Daoy (cell line): ENCODE measurements at regions not wholly inside any gene's neighbourhood (a gene's known extent, or its start where the extent isn't known, plus 50 kb on each side); places are given as distances from the start of the nearest gene placed in this dataset.
A peak's percentile ranks its signal among the peaks of the same experiment; 100 is the strongest.

ENCODE experiments used
- DNase-seq: peaks from one replicate; pipeline ENCODE4 v3.0.0-alpha.2; 2015; ENCODE audit warnings: low read depth

DNA sequence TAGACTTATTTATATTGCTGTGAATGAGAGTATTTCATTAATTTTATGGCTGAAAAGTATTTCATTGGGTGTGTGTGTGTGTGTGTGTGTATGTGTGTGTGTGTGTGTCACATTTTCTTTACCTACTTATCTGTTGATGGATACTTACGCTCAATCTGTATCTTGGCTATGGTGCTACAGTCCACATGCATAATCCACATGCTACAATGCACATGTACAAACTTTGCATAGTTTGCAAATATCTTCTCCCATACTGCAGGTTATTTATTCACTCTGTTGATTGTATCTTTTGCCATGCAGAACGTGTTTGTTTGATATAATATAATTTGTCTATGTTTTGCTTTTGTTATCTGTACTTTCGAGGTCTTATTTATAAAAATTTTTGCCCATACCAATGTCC, 167.8 kb downstream of the RAB28 start:
- DNase-seq, result no peak

DNA sequence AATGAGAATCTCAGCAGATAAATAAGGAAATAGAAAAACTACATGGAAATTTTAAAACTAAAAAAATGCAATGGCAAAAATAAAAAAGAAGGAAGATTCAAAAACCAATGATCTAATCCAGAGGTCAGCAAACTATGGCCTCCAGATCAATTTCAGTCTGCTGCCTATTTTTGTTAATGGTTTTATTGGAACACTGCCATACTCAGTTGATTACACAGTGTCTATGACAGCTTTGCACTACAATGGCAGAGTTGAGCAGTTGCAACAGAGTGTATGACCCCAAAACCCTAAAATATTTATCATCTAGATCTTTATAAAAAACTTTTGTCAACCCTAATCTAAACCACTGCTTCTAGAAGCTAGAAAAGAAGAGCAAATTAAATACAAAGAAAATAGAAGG, 170.3 kb downstream of the RAB28 start:
- no peak for DNase-seq

DNA sequence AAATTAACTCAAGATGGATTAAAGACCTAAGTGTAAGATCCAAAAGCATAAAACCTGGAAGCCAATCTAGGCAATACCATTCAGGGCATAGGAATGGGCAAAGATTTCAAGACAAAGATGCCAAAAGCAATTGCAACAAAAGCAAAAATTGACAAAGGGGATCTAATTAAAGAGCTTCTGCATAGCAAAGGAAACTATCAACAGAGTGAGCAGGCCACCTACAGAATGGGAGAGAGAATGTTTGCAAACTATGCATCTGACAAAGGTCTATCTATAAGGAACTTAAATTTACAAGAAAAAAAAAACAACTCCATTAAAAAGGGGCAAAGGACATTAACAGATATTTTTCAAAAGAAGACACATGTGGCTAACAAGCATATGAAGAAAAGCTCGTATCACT, 171.9 kb downstream of the RAB28 start:
- DNase-seq, result no peak

DNA sequence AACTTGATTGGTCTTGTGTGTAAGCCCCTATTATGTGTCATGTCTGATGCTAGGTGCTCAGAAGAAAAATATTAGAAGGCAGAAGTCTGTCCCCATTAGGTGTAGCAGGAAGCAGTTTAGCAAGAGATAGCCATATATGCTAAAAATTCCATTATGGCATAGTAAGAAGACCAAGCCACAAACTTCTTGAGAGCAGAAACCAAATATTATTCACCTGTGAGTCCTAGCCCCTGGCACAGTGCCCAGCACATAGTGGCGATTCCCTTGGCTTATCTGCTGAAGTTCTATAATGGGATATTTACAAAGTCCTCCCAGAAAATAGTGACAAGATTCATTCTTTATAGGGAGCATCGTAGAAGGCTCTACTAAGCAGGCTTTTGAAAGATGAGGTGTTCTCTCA, 174.4 kb downstream of the RAB28 start:
- DNase-seq, result peak; percentile 24

DNA sequence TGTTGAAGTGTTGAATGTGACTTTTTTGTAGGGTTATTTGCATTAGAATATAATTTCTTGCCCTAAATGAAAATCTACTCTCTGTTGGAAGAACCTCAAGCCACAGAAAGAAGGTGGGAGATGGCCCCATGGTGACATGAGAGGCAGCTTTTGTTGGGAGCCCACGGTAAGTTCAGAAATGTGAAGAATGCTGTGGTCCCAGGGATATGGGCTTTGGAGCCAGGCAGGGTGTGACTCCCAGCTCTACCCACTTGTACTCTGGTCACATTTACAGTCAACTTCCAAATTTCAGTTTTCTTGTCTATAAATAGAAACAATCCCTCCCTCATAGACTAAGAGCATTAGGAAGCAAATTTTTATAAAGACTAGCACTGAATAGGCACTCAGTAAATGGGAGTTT, 177.8 kb downstream of the RAB28 start:
- no peak for DNase-seq

DNA sequence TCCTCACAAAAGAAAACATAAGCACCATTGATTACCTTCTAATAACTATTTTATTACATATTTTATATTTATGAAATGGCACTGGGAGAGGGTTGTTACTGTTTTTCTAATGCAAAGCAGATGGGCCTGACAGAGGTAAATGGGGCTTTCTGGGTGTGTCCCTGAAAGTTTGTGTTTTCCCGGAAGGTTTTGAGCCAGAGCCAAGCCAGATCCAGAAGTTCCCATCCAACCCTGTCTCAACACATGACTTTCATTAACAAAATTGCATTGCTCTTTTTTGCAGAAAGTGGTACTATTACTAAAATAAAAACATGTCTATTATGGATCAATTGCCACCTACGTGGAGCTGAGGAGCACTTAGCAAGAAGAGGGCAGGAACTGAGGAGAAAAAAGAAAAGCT, 181.3 kb downstream of the RAB28 start:
- no peak for DNase-seq

DNA sequence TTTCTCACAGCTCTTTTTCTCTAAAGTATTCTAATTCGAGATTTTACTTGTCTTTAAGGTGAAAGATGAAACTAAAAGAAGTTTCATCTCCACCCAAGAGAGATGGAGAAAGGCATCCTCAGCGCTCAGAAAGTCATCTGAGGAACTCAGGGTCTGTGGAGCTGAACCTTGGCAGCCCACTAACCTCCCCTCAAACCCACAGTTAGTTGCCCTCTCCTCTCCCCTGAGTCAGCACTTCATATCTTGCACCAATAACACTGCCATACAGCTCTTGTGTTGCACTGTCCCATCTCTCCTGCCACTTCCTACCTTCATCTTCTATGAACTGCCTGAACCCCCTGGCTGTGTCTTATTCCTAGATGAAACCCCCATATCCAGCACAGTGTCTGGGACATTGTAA, 184.8 kb downstream of the RAB28 start:
- DNase-seq, result no peak

DNA sequence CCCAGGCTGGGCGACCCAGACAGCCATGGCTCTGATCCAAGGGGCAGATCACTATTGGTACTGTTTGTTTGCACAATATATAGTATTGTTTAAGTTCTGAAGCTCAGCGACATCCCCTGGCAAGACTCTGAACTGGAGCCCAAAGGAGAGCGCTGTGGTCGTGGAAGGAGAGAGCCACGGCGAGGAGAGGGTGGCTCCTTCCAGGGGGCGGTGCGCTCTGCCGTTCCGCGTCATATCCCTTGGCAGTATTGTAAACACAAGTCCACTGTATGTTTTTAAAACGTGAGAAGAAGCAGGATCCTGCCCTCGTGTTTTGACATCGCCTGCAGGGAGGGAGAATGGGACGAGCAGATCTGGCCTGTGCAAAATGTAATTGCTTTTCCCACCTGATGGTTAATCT, 185.5 kb downstream of the RAB28 start:
- DNase-seq, result no peak

DNA sequence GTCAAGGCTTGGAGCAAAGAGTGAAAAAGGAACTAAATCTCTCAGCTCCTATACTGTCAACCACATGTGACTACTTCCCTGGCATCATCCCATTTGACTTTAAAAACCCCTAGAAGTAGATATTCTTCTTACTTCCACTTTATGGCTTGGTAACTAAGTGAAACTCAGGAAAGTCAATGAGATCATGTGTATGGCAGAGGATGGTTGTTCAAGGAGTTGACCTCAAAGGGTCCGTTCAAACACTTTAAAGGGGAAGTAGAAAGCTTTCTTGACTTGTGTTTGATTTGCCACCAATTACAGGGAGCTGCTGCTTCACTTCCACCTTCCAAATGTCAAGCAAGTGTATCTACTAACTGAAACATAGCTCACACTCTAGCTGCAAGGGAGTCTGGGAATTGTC, 187.2 kb downstream of the RAB28 start:
- no peak for DNase-seq

DNA sequence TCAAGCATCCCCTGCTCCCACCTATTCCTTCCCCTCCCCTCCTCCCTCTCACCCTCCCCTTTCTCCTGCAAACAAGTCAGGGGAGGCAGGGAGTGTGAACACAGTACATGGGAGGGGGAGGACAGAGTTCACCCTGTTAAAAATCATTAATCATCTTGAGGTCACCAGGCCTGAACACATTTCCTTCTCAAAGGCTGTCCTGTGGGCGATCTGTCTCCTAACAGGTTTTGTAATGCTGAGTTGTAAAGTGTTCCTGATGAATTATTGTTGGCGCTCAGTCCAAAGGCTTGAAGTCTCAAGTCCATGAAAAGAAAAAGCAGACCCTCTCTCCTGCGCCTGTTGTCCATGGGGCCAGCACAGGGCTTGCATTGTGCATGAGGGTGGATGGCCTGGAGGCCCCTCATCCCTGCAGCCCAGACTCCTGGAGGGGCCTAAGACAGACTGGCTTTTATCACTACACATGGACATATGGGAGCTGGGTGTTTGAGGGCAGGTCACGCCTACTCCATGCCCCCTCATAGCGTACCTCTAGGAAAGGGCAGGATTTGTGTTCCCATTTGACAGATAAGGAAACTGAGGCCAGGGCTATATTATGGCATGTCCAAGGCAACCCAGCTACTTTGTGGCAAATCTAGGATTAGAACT, 189.1 kb downstream of the RAB28 start:
- no peak for DNase-seq

DNA sequence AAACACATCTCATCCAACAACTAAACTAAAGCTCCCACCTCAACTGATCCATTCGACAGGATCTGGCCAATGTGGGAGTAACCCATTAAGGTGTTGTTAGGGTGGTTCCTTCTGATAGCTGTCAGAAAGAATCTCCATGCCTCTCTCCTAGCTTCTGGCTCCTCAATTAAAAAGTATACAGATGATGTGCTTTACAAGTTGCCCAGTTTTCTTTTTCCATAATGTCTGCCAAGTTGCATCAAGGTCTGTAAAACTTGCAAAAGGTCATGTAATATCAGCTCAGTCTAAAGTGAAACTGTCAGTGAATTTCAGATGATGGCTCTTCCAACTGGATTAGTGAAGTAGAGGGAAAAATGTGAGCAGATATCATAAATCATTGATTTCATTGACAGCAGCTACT, 191.8 kb downstream of the RAB28 start:
- DNase-seq, result no peak

DNA sequence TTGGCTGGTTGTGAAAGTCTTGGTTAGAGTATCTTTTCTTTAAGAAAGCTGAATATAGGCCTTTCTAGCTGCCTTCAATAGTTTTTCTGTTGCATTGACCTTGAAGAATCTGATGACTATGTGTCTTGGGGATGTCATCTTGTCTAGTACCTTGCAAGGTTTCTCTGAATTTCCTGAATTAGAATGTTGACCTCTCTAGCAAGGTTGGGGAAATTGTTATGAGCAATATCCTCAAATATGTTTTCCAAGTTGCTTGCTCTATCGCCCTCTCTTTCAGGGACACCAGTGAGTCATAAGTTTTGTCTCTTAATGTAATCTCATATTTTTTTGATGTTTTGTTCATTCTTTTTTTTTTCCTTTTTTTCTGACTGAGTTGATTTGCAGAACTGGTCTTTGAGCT, 194.7 kb downstream of the RAB28 start:
- no peak for DNase-seq

DNA sequence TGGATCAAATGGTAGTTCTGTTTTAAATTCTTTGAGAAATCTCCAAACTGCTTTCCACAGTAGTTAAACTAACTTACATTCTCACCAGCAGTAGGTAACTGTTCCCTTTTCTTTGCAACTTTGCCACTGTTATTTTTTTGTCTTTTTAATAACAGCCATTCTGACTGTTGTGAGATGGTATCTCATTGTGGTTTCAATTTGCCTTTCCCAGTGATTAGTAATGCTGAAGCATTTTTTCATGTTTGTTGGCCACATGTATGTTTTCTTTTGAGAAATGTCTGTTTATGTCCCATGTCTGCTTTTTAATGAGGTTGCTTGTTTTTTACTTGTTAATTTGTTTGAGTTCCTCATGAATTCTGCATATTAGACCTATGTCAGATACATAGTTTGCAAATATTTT, 198.8 kb downstream of the RAB28 start:
- no peak for DNase-seq

DNA sequence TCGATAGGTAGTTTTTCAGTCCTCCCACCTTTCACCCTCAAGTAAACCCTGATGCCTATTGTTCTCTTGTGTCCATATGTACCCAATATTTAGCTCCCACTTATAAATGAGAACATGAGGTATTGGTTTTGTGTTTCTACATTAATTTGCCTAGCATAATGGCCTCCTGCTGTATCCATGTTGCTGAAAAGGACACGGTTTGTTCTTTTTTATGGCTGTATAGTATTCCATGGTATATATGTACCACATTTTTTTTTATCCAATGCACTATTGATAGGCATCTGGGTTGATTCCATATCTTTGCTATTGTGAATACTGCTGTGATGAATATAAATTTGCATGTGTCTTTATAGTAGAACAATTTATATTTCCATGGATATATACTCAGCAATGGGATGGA, 199.2 kb downstream of the RAB28 start:
- DNase-seq, result no peak

DNA sequence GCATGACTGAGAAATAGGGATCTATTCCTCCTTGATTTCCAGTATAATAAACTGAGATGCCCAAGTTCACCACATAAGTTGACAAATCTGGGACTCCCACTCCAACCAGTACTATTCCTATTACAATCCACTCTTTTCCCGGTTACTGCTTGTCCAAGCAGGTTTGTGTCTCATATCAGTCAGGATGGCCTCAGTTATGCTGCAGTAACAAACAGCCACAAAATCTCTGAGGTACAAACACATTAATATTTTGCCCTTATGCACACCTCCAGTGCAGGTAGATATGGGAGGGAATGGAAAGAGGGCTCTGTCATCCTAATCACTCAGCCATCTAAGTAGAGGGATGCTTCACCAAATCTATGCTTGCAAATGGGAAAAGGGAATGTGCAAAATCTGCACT, 207.8 kb downstream of the RAB28 start:
- no peak for DNase-seq

DNA sequence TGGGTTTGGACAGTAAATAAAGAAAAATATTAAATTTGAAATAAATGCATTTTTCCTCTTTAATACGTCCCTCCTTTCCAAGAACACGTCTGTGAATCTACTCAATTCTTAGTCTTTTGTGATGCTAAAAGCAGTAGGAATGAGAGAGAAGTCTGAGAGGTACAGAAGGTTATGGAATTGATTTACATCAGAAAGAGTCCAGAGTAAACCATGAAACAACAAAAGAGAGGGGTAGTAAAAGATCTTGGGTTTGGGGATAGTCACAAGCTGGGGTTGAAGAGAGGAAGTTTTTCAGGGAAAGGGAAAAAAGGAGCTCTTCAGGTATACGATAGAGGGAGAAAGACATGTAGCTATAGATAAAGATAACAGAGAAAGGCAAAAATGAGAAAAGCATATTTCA, 215.4 kb downstream of the RAB28 start:
- DNase-seq, result no peak

DNA sequence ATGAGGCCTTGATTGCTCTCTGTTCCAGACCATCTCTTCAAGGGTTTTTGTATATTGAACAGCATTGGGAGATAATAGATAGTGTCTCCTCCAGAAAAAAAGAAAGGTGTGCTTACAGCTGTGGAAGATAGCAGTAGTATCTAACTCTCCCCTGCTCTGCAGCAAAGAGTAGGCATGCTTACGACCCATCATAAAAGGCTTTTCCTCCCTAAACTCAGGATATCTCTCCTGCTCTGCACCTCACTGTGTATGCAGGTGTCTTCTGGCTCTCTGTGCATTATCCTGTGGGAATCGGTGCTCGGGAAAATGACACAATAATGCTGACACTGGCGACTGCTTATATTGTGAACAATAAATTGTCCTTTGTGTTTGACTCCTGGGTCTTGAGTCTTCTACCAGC, 216.0 kb downstream of the RAB28 start:
- no peak for DNase-seq

DNA sequence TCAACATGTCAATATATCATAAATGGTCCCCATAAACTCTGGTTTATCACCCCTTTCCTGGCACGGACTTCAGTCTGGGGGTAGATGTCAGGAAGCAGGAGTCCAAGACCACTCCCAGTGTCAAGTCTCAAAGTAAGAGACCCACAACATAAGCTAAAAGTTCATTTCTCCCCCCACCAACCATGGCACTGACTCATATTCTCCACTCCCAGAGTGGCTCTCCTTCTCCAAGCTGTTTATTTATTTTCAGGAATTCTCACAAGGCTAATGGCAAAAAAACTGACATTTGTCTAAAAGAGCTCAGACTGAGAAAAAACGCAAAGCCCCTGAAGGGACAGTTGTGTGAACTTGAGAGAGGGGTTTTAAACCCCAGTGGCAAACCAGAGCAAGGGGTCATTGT, 217.0 kb downstream of the RAB28 start:
- no peak for DNase-seq

DNA sequence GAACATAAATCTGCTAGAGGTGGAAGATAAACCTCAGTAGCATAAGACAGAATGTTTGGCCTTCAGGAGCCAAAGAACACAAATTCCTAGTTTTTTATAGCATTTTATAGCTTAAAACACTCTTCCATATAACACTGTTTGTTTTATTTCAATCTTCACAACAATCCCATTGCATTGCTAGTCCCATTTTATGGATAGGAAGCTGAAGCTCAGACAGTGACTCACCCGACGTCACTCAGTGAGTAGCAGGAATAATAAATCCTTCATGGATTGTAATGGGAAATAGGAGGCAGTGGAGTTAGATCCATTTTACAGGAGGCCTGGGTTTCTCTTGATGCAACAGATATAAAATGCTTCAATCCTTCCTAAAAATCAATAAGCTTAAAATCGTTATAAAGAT, 217.5 kb downstream of the RAB28 start:
- no peak for DNase-seq

DNA sequence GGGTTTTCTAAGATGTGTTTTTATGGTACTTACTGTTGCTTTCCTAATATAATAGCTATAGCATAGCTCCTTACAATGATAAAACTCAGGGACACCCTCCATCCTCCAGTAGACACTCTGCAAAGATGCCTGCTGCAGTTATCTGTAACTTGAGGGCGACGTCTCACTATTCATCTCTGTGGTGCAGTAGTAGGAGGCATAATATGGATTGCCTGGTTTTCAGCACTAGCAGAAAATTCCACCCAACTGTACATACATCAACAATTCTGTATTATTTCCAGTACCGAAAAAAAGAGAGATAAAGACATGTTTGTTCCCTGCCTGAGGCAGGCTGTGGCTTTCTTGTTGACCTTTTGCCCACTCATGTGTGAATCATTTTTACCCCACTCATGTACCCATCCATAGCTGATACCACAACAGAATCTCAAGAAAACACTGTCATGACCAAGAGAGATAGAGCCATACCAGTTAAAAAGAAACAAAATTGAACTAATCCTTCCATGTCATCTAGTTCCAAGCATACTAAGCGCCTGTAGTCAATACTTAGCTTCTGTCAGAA, 220.1 kb downstream of the RAB28 start:
- DNase-seq, result no peak

DNA sequence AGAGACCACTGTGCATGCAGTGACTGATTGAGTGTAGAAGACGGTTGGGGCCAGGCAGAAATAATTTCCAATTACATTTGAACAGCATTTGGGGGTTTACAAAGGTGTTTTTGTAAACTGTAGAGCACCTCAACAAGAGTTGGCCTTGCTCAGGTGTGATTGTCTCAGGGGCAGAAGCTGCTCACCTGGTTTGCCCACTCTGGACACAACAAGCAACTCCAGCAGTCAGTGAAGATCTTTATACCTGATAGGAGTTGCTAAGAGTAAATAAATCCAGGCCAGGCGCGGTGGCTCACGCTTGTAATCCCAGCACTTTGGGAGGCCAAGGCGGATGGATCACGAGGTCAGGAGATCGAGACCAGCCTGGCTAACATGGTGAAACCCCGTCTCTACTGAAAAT, 221.3 kb downstream of the RAB28 start:
- DNase-seq, result no peak

DNA sequence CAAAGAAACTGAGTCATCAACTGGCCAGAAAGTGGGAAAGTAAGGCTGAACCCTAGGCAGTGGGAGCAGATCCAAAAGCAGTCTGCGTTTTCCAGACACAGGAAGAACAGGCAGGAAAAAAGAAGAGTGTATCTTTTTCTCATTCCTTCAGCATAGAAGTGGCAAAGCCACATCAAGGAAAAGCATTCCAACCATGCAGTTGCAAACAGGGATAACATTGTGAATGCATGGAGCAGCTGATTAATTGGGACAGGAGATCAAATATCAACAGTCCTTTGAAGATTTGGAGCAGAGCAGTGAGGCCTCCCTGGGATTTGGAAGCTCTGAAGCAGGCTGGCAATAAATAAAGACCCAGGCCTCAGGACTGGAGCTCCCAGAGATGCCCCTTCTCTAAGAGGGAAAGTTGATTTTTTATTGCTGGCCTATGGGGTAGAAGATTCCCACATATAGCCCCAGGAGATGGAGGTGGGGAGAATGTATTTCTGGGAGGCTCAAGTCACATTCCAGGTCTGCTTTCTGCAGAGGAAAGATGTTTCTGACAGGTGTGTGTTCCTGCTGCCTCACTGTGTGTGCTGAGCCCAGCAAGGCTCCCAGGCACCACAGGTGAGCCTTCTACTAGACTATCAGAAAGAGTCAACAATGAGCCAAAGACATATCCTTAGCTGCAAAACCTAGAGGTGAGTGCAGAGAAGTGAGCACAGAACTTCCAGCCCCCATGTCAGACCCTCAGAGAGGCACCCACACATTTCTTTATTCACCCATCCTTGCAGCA, 222.5 kb downstream of the RAB28 start:
- DNase-seq, result no peak

DNA sequence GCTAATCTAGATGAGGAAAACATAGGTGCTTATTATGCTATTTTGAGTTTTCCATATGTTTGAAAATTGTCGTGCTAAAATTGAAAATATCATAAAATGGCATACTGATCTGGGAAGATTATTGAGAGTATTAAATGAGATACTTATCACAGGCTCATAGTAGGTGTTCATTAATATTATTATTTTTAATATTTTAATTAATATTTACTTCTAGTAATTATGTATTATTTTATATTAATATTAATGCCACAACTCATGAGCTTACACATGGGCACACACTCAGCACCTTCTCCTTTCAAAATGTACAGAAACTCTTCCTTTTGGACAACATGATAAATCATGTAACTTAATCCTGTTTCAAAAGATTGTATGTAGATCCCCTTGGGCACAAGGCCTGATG, 223.6 kb downstream of the RAB28 start:
- no peak for DNase-seq

DNA sequence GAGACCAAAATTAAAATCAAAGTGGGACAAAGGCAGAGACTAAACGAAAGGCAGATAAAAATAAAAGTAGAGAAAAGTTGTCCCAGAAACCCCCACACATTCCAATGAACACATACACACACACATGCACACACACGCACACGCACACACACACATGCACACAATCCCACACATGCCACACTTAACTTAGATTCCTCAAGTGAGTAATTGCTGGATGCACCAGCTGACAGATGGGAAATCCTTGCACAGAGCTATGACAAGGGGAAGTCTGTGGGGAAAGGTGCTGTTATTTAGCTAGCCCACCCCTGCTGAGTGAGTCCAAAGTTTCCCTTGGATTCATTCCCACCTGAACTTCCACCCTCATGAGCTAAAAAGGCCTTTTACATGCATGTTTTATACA, 233.9 kb downstream of the RAB28 start:
- DNase-seq, result no peak
